ENCODE measurements at regions not wholly inside any gene's neighbourhood (a gene's known extent, or its start where the extent isn't known, plus 50 kb on each side); places are given as distances from the start of the nearest gene placed in this dataset.
"Not testable (repeated sequence)": the region's sequence is repeated elsewhere in the genome, so short reads cannot be mapped to it uniquely, and the experiment has no call there.

GRCh38 chr11:23310276-23310675, 450.0 kb upstream of the CCDC179 start:
- peaks cover 7 to 8% of the 10 kb centered on the region in 2 donors for H3K9me3 Mint-ChIP-seq
- no peak overlapping the region for H3K27ac Mint-ChIP-seq
- no peak for DNase-seq
- no peak for ATAC-seq (replicated peaks in 1 of 2)
- H3K4me3 Mint-ChIP-seq: no peak overlapping the region
- H3K36me3 Mint-ChIP-seq (ENCODE audit: insufficient read depth in 2 of 2): no peaks in the 10 kb centered on the region
- no peaks in the 10 kb centered on the region for H3K4me1 Mint-ChIP-seq (ENCODE audit: low read depth)
- H3K27me3 Mint-ChIP-seq (ENCODE audit: low read depth): no peaks in the 10 kb centered on the region

- Mint-ChIP-seq H3K27ac (no peak overlapping the region), H3K27me3 (ENCODE audit: low read depth) (no peaks in the 10 kb centered on the region), H3K4me1 (ENCODE audit: low read depth) (no peaks in the 10 kb centered on the region), H3K4me3 (no peak overlapping the region), H3K9me3 (peaks cover 4 to 6% of the 10 kb centered on the region in 2 donors), H3K36me3 (ENCODE audit: insufficient read depth in 2 of 2) (no peaks in the 10 kb centered on the region)
- DNase-seq: no peak
- ATAC-seq (replicated peaks in 1 of 2): no peak
Measured at GRCh38 chr11:23311986-23312940, 452.0 kb upstream of the CCDC179 start.

DNA sequence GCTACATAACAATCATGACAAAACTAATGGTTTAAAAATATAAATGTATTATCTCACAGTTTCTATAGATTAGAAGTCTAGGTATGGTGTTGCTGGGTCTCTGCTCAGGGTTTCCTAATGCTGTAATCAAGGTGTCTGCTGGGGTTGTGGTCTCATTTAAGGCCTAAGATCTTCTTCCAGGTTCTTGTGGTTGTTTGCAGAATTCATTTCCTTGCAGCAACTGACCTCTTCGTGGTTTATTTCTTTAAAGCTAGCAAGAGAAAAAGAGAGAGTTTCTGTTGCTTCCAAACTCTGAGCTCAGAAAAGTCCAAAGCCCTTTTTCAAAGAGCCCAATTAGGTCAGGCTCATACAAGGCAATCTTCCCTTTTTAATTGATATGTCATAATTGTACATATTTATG, 452.7 kb upstream of the CCDC179 start:
- peaks cover 4 to 6% of the 10 kb centered on the region in 2 donors for H3K9me3 Mint-ChIP-seq
- no peaks in the 10 kb centered on the region for H3K27me3 Mint-ChIP-seq (ENCODE audit: low read depth)
- ATAC-seq (replicated peaks in 1 of 2) (no peak), DNase-seq (no peak)
- no peak overlapping the region for H3K27ac Mint-ChIP-seq
- no peak overlapping the region for H3K4me3 Mint-ChIP-seq
- H3K4me1 Mint-ChIP-seq (ENCODE audit: low read depth): no peaks in the 10 kb centered on the region
- no peaks in the 10 kb centered on the region for H3K36me3 Mint-ChIP-seq (ENCODE audit: insufficient read depth in 2 of 2)

DNA sequence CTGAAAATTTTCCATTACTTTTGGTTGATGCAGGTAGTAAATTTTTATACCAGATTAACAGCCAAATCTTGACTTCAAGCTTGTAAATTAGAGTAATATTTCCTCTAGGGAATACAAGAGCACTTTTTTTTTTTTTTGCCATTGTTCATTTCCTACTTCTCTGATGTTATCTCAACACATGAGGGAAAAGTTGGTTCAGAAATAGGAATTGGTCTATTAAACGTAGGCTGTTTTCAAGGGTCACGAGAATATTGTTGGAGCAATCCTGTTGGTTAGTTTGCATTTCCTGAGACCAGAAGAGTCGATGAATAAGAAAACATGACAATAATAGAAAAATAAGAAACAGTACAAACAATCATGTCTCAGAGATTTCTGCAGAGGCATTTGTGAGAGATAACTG, 453.9 kb upstream of the CCDC179 start:
- Mint-ChIP-seq H3K36me3 (ENCODE audit: insufficient read depth in 2 of 2) (no peaks in the 10 kb centered on the region), H3K27ac (no peak overlapping the region), H3K4me3 (no peak overlapping the region), H3K27me3 (ENCODE audit: low read depth) (no peaks in the 10 kb centered on the region), H3K4me1 (ENCODE audit: low read depth) (no peaks in the 10 kb centered on the region), H3K9me3 (peaks cover 1 to 6% of the 10 kb centered on the region in 2 donors)
- no peak for DNase-seq
- no peak for ATAC-seq (replicated peaks in 1 of 2)

DNA sequence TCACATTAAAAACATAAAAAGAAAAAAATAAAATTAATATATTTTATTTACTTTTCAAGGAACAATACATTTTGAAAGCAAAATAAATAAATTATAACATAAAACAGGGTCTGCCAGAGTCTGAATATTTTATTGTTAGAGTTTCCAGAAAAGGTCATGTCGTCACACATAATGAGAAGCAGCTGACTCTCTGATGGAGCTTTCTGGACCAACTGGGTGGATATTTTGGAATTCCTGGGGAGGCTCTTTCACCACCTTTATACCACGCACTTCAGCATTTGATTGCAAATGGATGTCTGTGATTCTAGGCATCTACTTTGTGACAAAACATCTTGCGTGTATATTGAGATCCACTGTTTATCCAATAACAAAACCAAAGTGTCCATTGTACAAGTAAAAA, 455.0 kb upstream of the CCDC179 start:
- no peak overlapping the region for H3K27ac Mint-ChIP-seq
- H3K9me3 Mint-ChIP-seq: peaks cover 2 to 8% of the 10 kb centered on the region in 2 donors
- ATAC-seq (replicated peaks in 1 of 2) (no peak), DNase-seq (no peak)
- H3K36me3 Mint-ChIP-seq (ENCODE audit: insufficient read depth in 2 of 2): peaks cover 0 to under 1% of the 10 kb centered on the region in 2 donors
- no peaks in the 10 kb centered on the region for H3K4me1 Mint-ChIP-seq (ENCODE audit: low read depth)
- H3K4me3 Mint-ChIP-seq: no peak overlapping the region
- H3K27me3 Mint-ChIP-seq (ENCODE audit: low read depth): no peaks in the 10 kb centered on the region

GRCh38 chr11:23317816-23318215, 457.5 kb upstream of the CCDC179 start:
- ATAC-seq (replicated peaks in 1 of 2): no peak
- no peak overlapping the region for H3K4me3 Mint-ChIP-seq
- H3K4me1 Mint-ChIP-seq (ENCODE audit: low read depth): no peaks in the 10 kb centered on the region
- DNase-seq: no peak
- no peaks in the 10 kb centered on the region for H3K27me3 Mint-ChIP-seq (ENCODE audit: low read depth)
- no peak overlapping the region for H3K27ac Mint-ChIP-seq
- peaks cover 0 to 4% of the 10 kb centered on the region in 2 donors for H3K36me3 Mint-ChIP-seq (ENCODE audit: insufficient read depth in 2 of 2)
- peaks cover 4 to 13% of the 10 kb centered on the region in 2 donors for H3K9me3 Mint-ChIP-seq

- Mint-ChIP-seq H3K27ac (no peak overlapping the region), H3K27me3 (ENCODE audit: low read depth) (no peaks in the 10 kb centered on the region), H3K4me1 (ENCODE audit: low read depth) (no peaks in the 10 kb centered on the region), H3K9me3 (peaks cover 12 to 14% of the 10 kb centered on the region in 2 donors), H3K36me3 (ENCODE audit: insufficient read depth in 2 of 2) (peaks cover 0 to 4% of the 10 kb centered on the region in 2 donors), H3K4me3 (no peak overlapping the region)
- DNase-seq (no peak), ATAC-seq (replicated peaks in 1 of 2) (no peak)
Measured at GRCh38 chr11:23318670-23319069, 458.4 kb upstream of the CCDC179 start.

- Mint-ChIP-seq H3K27ac (no peak overlapping the region), H3K9me3 (peaks cover 13 to 16% of the 10 kb centered on the region in 2 donors), H3K4me1 (ENCODE audit: low read depth) (no peaks in the 10 kb centered on the region), H3K4me3 (no peak overlapping the region), H3K36me3 (ENCODE audit: insufficient read depth in 2 of 2) (peaks cover 0 to 4% of the 10 kb centered on the region in 2 donors), H3K27me3 (ENCODE audit: low read depth) (no peaks in the 10 kb centered on the region)
- ATAC-seq (replicated peaks in 1 of 2): no peak
- no peak for DNase-seq
Measured at GRCh38 chr11:23320131-23320530, 459.9 kb upstream of the CCDC179 start.

- not testable (repeated sequence) for DNase-seq; H3K4me1 Mint-ChIP-seq (ENCODE audit: low read depth); ATAC-seq (replicated peaks in 1 of 2); H3K4me3 Mint-ChIP-seq; H3K36me3 Mint-ChIP-seq (ENCODE audit: insufficient read depth in 2 of 2); H3K27me3 Mint-ChIP-seq (ENCODE audit: low read depth); H3K27ac Mint-ChIP-seq
- H3K9me3 Mint-ChIP-seq: peaks cover 9 to 10% of the 10 kb centered on the region in 2 donors
Measured at GRCh38 chr11:23335586-23335985, 475.3 kb upstream of the CCDC179 start.

DNA sequence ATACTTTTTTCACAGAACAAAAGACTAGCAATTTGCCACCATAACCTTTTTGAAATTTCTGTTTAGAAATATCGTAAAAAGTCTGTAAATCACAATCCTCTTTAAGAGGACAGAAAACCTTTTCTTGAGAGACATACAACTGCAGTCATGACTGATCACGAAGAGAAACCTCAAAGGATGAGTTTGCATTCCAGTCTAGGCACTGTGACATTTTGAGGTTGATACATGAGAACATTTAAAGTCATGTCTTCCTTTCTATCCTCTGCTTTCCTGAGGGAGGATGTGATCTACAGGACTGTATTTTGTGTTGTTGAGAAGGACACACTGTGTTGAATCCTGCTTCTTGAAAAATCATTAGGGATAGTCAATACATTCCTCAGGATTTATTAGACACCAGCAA, 476.7 kb upstream of the CCDC179 start:
- Mint-ChIP-seq H3K27me3 (ENCODE audit: low read depth) (no peaks in the 10 kb centered on the region), H3K9me3 (peaks cover 6 to 7% of the 10 kb centered on the region in 2 donors), H3K4me1 (ENCODE audit: low read depth) (no peaks in the 10 kb centered on the region), H3K27ac (no peak overlapping the region), H3K36me3 (ENCODE audit: insufficient read depth in 2 of 2) (no peaks in the 10 kb centered on the region), H3K4me3 (no peak overlapping the region)
- DNase-seq: no peak
- ATAC-seq (replicated peaks in 1 of 2): no peak

- Mint-ChIP-seq H3K9me3 (peaks cover 4 to 5% of the 10 kb centered on the region in 2 donors), H3K27me3 (ENCODE audit: low read depth) (no peaks in the 10 kb centered on the region), H3K4me1 (ENCODE audit: low read depth) (no peaks in the 10 kb centered on the region), H3K4me3 (no peak overlapping the region), H3K36me3 (ENCODE audit: insufficient read depth in 2 of 2) (no peaks in the 10 kb centered on the region), H3K27ac (no peak overlapping the region)
- ATAC-seq (replicated peaks in 1 of 2) (no peak), DNase-seq (no peak)
Measured at GRCh38 chr11:23353611-23354010, 493.3 kb upstream of the CCDC179 start.

GRCh38 chr11:23359297-23359696, 499.0 kb upstream of the CCDC179 start:
- ATAC-seq (replicated peaks in 1 of 2): no peak
- H3K9me3 Mint-ChIP-seq: peaks cover 2 to 8% of the 10 kb centered on the region in 2 donors
- DNase-seq: no peak
- H3K4me1 Mint-ChIP-seq (ENCODE audit: low read depth): no peaks in the 10 kb centered on the region
- no peak overlapping the region for H3K27ac Mint-ChIP-seq
- no peak overlapping the region for H3K4me3 Mint-ChIP-seq
- no peaks in the 10 kb centered on the region for H3K36me3 Mint-ChIP-seq (ENCODE audit: insufficient read depth in 2 of 2)
- no peaks in the 10 kb centered on the region for H3K27me3 Mint-ChIP-seq (ENCODE audit: low read depth)

DNA sequence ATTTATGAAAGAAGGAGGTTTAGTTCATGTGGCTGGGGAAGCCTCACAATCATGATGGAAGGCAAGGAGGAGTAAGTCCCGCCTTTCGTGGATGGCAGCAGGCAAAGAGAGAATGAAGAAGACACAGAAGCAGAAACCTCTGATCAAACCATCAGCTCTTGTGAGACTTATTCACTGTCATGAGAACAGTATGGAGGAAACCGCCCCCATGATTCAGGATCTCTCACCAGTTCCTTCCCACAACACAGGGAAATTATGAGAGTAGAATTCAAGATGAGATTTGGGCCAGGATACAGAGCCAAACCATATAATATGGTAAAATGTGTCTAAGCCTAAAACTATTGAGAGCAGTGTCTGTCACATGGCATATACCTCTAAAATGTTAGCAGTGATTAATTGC, 503.8 kb upstream of the CCDC179 start:
- Mint-ChIP-seq H3K4me1 (ENCODE audit: low read depth) (no peaks in the 10 kb centered on the region), H3K27me3 (ENCODE audit: low read depth) (no peaks in the 10 kb centered on the region), H3K4me3 (no peak overlapping the region), H3K9me3 (peaks cover 3 to 16% of the 10 kb centered on the region in 2 donors), H3K36me3 (ENCODE audit: insufficient read depth in 2 of 2) (no peaks in the 10 kb centered on the region), H3K27ac (no peak overlapping the region)
- no peak for ATAC-seq (replicated peaks in 1 of 2)
- no peak for DNase-seq

Data from activated T-cell treated with anti-CD3 and anti-CD28 coated beads, Interleukin-2, amount 50 U/mL, for 72 hours (primary cell).